GM23338 (cell line): ENCODE measurements at regions not wholly inside any gene's neighbourhood (a gene's known extent, or its start where the extent isn't known, plus 50 kb on each side); places are given as distances from the start of the nearest gene placed in this dataset.

Experiments used
- ATAC-seq: fragments of 200-7000 bp; cut with Tn5 transposase; 3 replicates; pipeline ENCODE4 v1.9.1; 2020
- DNase-seq: peaks from one replicate; pipeline ENCODE4 v3.0.0-alpha.2; 2015; ENCODE audit warnings: low spot score
- H2AFZ ChIP-seq: fragments of 200-600 bp; sonication (generic); 2 replicates; pipeline ENCODE4 v1.8.0; 2016; ENCODE audit warnings: antibody characterized with exemption, mild to moderate bottlenecking, moderate library complexity
- H3F3A ChIP-seq: fragments of 200-600 bp; sonication (generic); replicated peaks from 2 replicates; pipeline ENCODE4 v1.8.0; 2017; ENCODE audit warnings: antibody characterized with exemption, mixed run types, low read depth
- H3K27ac ChIP-seq: fragments of 200-600 bp; sonication (generic); 2 replicates; pipeline ENCODE4 v1.6.1; 2016; ENCODE audit warnings: low read depth
- H3K27me3 ChIP-seq: fragments of 200-600 bp; sonication (generic); 2 replicates; pipeline ENCODE4 v1.8.0; 2016; ENCODE audit warnings: mild to moderate bottlenecking, mixed run types, moderate library complexity; ENCODE audit not compliant: insufficient read depth
- H3K36me3 ChIP-seq: fragments of 200-600 bp; sonication (generic); 2 replicates; pipeline ENCODE4 v1.8.0; 2016; ENCODE audit warnings: mild to moderate bottlenecking; ENCODE audit not compliant: insufficient read depth
- H3K4me1 ChIP-seq: fragments of 200-600 bp; sonication (generic); 2 replicates; pipeline ENCODE4 v1.8.0; 2016; ENCODE audit warnings: mild to moderate bottlenecking, moderate library complexity; ENCODE audit not compliant: insufficient read depth
- H3K4me2 ChIP-seq: fragments of 200-600 bp; sonication (generic); 2 replicates; pipeline ENCODE4 v1.7.1; 2017; ENCODE audit warnings: mixed run types
- H3K4me3 ChIP-seq: fragments of 200-600 bp; sonication (generic); 2 replicates; pipeline ENCODE4 v1.6.1; 2016; ENCODE audit warnings: mixed run types
- H3K79me2 ChIP-seq: fragments of 200-600 bp; sonication (generic); replicated peaks from 2 replicates; pipeline ENCODE4 v1.8.0; 2017; ENCODE audit warnings: mild to moderate bottlenecking; ENCODE audit not compliant: insufficient read depth
- H3K9me2 ChIP-seq: fragments of 200-600 bp; sonication (generic); 2 replicates; pipeline ENCODE4 v1.8.0; 2017; ENCODE audit not compliant: insufficient read depth
- H4K20me1 ChIP-seq: fragments of 200-600 bp; sonication (generic); replicated peaks from 2 replicates; pipeline ENCODE4 v1.8.0; 2017; ENCODE audit warnings: mild to moderate bottlenecking; ENCODE audit not compliant: insufficient read depth
- H3K27ac Mint-ChIP-seq: 2 replicates; pipeline ENCODE4 v1.8.0; 2020; ENCODE audit warnings: inconsistent platforms, mild to moderate bottlenecking, moderate library complexity, mixed read lengths
- H3K27me3 Mint-ChIP-seq: 3 replicates; pipeline ENCODE4 v1.8.0; 2022; ENCODE audit warnings: low read depth, mild to moderate bottlenecking, moderate library complexity, mixed read lengths, inconsistent platforms; ENCODE audit not compliant: insufficient read depth, poor library complexity
- H3K36me3 Mint-ChIP-seq: 3 replicates; pipeline ENCODE4 v1.8.0; 2021; ENCODE audit warnings: low read depth, mild to moderate bottlenecking, inconsistent platforms, moderate library complexity, mixed read lengths
- H3K4me1 Mint-ChIP-seq: 3 replicates; pipeline ENCODE4 v1.8.0; 2020; ENCODE audit warnings: mild to moderate bottlenecking, inconsistent platforms, mixed read lengths
- H3K4me3 Mint-ChIP-seq: 3 replicates; pipeline ENCODE4 v1.8.0; 2021; ENCODE audit warnings: moderate library complexity, mild to moderate bottlenecking, inconsistent platforms, mixed read lengths
- H3K9me3 Mint-ChIP-seq: 3 replicates; pipeline ENCODE4 v1.8.0; 2020; ENCODE audit warnings: moderate library complexity, mild to moderate bottlenecking, inconsistent platforms, mixed read lengths
- CREB1 ChIP-seq: fragments of 250-450 bp; sonication (Bioruptor Pico); IDR thresholded peaks from 2 replicates; pipeline ENCODE4 v1.5.0; 2020; ENCODE audit warnings: low read depth, mild to moderate bottlenecking, moderate library complexity
- EZH2 ChIP-seq: fragments of 200-600 bp; sonication (generic); IDR thresholded peaks from one replicate; pipeline ENCODE4 v1.8.0; 2017; ENCODE audit warnings: antibody characterized with exemption, mild to moderate bottlenecking, low read depth; ENCODE audit not compliant: unreplicated experiment
- EZH2phosphoT487 ChIP-seq: fragments of 200-600 bp; sonication (generic); IDR thresholded peaks from one replicate; pipeline ENCODE4 v1.8.1; 2018; ENCODE audit warnings: antibody characterized with exemption; ENCODE audit not compliant: unreplicated experiment
- JUNB ChIP-seq: IDR thresholded peaks from one replicate; pipeline ENCODE4 v1.6.1; 2016; ENCODE audit warnings: antibody characterized with exemption; ENCODE audit not compliant: unreplicated experiment
- NANOG ChIP-seq: IDR thresholded peaks from 2 replicates; pipeline ENCODE4 v1.6.1; 2016; ENCODE audit warnings: antibody characterized with exemption, borderline replicate concordance
- POLR2AphosphoS5 ChIP-seq: IDR thresholded peaks from 2 replicates; pipeline ENCODE4 v1.6.1; 2016; ENCODE audit warnings: antibody characterized with exemption, low read depth
- STAT1 ChIP-seq: IDR thresholded peaks from one replicate; pipeline ENCODE4 v1.6.1; 2016; ENCODE audit warnings: antibody characterized with exemption; ENCODE audit not compliant: unreplicated experiment
- ZNF114 ChIP-seq: fragments of 250-450 bp; sonication (Bioruptor Pico); IDR thresholded peaks from 2 replicates; pipeline ENCODE4 v1.5.0; 2020; ENCODE audit warnings: mild to moderate bottlenecking, moderate library complexity
- ZNF331 ChIP-seq: fragments of 250-450 bp; sonication (Bioruptor Pico); IDR thresholded peaks from 2 replicates; pipeline ENCODE4 v1.5.0; 2020; ENCODE audit warnings: low read depth, mild to moderate bottlenecking, moderate library complexity
- TF ChIP-seq, protein P1 (sequence below): IDR thresholded peaks from one replicate; pipeline ENCODE4 v1.6.1; 2018; ENCODE audit warnings: antibody characterized with exemption; ENCODE audit not compliant: unreplicated experiment
- TF ChIP-seq, protein P2 (sequence below), 2 experiments: fragments of 200-600 bp in 1 of 2; sonication (generic) in 1 of 2; conservative IDR thresholded peaks; 2 replicates each; pipeline versions ENCODE4 v1.5.1 to v1.6.1; 2016 to 2017; ENCODE audit warnings: antibody characterized with exemption in 2 of 2, low read depth in 2 of 2, mild to moderate bottlenecking in 2 of 2, moderate library complexity in 1 of 2
- TF ChIP-seq, protein P3 (sequence below): fragments of 250-450 bp; sonication (Bioruptor Pico); IDR thresholded peaks from 2 replicates; pipeline ENCODE4 v1.5.0; 2020; ENCODE audit warnings: mild to moderate bottlenecking, moderate library complexity
- TF ChIP-seq, protein P4 (sequence below): IDR thresholded peaks from 2 replicates; pipeline ENCODE4 v1.6.1; 2016; ENCODE audit warnings: antibody characterized with exemption

DNA sequence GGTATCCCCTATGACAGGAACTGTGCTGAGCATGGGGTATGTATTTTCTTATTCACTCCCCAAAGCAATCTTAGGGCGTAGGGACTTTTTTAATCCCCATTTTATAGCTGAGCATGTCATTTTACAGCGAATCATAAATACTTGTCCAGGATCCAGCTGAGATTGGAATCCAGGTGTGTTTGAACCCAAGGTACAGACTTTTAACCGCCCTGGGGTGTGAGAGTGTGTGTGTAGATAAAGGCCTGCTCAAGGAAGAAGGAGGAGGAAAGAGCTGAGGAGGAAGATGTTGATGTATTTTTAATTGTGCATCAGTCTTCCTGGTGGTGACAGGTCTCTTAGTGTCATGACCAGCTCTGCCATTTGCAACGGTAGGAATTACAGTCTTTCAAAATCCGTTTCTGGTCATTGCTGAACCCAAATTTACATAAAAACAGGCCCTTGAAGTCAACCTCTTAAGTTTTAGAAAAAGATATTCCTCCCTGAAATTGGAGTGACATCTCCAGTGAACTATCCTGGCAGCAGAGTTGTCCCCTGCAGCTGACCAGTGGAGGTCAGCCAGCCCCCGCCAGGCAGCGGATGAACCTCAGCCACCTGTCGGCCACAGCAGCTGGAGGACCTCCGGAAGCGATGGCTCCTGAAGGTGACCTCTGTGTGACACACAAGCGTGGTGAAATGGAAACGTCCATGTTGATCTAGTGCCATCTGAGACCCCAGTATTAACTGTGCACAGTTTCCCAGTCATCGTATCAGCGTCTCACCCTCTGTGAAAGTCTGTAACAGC is 92.8 kb upstream of the MITF start:
- Histone ChIP-seq H3K79me2 (no peaks in the 10 kb centered on the region), H2AFZ (no peak overlapping the region), H3K4me1 (peaks cover 5% of the 10 kb centered on the region; the same call in 1 of the 2 replicates), H3K36me3 (no peaks in the 10 kb centered on the region), H4K20me1 (no peaks in the 10 kb centered on the region), H3F3A (no peaks in the 10 kb centered on the region), H3K27me3 (no peaks in the 10 kb centered on the region), H3K9me2 (no peaks in the 10 kb centered on the region), H3K4me3 (no peak overlapping the region), H3K4me2 (no peak overlapping the region), H3K27ac (no peak overlapping the region)
- TF ChIP-seq STAT1 (no peak), EZH2phosphoT487 (no peak), POLR2AphosphoS5 (no peak), EZH2 (no peak), ZNF114 (no peak), JUNB (no peak), NANOG (no peak), ZNF331 (CRISPR knock-in tag) (no peak), CREB1 (CRISPR knock-in tag) (no peak)
- TF ChIP-seq, protein P1, sequence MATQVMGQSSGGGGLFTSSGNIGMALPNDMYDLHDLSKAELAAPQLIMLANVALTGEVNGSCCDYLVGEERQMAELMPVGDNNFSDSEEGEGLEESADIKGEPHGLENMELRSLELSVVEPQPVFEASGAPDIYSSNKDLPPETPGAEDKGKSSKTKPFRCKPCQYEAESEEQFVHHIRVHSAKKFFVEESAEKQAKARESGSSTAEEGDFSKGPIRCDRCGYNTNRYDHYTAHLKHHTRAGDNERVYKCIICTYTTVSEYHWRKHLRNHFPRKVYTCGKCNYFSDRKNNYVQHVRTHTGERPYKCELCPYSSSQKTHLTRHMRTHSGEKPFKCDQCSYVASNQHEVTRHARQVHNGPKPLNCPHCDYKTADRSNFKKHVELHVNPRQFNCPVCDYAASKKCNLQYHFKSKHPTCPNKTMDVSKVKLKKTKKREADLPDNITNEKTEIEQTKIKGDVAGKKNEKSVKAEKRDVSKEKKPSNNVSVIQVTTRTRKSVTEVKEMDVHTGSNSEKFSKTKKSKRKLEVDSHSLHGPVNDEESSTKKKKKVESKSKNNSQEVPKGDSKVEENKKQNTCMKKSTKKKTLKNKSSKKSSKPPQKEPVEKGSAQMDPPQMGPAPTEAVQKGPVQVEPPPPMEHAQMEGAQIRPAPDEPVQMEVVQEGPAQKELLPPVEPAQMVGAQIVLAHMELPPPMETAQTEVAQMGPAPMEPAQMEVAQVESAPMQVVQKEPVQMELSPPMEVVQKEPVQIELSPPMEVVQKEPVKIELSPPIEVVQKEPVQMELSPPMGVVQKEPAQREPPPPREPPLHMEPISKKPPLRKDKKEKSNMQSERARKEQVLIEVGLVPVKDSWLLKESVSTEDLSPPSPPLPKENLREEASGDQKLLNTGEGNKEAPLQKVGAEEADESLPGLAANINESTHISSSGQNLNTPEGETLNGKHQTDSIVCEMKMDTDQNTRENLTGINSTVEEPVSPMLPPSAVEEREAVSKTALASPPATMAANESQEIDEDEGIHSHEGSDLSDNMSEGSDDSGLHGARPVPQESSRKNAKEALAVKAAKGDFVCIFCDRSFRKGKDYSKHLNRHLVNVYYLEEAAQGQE, result no peak
- TF ChIP-seq, protein P2, sequence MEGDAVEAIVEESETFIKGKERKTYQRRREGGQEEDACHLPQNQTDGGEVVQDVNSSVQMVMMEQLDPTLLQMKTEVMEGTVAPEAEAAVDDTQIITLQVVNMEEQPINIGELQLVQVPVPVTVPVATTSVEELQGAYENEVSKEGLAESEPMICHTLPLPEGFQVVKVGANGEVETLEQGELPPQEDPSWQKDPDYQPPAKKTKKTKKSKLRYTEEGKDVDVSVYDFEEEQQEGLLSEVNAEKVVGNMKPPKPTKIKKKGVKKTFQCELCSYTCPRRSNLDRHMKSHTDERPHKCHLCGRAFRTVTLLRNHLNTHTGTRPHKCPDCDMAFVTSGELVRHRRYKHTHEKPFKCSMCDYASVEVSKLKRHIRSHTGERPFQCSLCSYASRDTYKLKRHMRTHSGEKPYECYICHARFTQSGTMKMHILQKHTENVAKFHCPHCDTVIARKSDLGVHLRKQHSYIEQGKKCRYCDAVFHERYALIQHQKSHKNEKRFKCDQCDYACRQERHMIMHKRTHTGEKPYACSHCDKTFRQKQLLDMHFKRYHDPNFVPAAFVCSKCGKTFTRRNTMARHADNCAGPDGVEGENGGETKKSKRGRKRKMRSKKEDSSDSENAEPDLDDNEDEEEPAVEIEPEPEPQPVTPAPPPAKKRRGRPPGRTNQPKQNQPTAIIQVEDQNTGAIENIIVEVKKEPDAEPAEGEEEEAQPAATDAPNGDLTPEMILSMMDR (conservative IDR thresholded peaks at IDR 0.05; ENCODE audit: low read depth in 2 of 2), result no peak
- TF ChIP-seq, protein P3, sequence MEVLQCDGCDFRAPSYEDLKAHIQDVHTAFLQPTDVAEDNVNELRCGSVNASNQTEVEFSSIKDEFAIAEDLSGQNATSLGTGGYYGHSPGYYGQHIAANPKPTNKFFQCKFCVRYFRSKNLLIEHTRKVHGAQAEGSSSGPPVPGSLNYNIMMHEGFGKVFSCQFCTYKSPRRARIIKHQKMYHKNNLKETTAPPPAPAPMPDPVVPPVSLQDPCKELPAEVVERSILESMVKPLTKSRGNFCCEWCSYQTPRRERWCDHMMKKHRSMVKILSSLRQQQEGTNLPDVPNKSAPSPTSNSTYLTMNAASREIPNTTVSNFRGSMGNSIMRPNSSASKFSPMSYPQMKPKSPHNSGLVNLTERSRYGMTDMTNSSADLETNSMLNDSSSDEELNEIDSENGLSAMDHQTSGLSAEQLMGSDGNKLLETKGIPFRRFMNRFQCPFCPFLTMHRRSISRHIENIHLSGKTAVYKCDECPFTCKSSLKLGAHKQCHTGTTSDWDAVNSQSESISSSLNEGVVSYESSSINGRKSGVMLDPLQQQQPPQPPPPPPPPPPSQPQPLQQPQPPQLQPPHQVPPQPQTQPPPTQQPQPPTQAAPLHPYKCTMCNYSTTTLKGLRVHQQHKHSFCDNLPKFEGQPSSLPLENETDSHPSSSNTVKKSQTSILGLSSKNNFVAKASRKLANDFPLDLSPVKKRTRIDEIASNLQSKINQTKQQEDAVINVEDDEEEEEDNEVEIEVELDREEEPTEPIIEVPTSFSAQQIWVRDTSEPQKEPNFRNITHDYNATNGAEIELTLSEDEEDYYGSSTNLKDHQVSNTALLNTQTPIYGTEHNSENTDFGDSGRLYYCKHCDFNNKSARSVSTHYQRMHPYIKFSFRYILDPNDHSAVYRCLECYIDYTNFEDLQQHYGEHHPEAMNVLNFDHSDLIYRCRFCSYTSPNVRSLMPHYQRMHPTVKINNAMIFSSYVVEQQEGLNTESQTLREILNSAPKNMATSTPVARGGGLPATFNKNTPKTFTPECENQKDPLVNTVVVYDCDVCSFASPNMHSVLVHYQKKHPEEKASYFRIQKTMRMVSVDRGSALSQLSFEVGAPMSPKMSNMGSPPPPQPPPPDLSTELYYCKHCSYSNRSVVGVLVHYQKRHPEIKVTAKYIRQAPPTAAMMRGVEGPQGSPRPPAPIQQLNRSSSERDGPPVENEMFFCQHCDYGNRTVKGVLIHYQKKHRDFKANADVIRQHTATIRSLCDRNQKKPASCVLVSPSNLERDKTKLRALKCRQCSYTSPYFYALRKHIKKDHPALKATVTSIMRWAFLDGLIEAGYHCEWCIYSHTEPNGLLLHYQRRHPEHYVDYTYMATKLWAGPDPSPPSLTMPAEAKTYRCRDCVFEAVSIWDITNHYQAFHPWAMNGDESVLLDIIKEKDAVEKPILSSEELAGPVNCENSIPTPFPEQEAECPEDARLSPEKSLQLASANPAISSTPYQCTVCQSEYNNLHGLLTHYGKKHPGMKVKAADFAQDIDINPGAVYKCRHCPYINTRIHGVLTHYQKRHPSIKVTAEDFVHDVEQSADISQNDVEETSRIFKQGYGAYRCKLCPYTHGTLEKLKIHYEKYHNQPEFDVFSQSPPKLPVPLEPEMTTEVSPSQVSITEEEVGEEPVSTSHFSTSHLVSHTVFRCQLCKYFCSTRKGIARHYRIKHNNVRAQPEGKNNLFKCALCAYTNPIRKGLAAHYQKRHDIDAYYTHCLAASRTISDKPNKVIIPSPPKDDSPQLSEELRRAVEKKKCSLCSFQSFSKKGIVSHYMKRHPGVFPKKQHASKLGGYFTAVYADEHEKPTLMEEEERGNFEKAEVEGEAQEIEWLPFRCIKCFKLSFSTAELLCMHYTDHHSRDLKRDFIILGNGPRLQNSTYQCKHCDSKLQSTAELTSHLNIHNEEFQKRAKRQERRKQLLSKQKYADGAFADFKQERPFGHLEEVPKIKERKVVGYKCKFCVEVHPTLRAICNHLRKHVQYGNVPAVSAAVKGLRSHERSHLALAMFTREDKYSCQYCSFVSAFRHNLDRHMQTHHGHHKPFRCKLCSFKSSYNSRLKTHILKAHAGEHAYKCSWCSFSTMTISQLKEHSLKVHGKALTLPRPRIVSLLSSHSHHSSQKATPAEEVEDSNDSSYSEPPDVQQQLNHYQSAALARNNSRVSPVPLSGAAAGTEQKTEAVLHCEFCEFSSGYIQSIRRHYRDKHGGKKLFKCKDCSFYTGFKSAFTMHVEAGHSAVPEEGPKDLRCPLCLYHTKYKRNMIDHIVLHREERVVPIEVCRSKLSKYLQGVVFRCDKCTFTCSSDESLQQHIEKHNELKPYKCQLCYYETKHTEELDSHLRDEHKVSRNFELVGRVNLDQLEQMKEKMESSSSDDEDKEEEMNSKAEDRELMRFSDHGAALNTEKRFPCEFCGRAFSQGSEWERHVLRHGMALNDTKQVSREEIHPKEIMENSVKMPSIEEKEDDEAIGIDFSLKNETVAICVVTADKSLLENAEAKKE (CRISPR knock-in tag), result no peak
- TF ChIP-seq, protein P4, sequence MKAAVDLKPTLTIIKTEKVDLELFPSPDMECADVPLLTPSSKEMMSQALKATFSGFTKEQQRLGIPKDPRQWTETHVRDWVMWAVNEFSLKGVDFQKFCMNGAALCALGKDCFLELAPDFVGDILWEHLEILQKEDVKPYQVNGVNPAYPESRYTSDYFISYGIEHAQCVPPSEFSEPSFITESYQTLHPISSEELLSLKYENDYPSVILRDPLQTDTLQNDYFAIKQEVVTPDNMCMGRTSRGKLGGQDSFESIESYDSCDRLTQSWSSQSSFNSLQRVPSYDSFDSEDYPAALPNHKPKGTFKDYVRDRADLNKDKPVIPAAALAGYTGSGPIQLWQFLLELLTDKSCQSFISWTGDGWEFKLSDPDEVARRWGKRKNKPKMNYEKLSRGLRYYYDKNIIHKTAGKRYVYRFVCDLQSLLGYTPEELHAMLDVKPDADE, result no peak
- Mint-ChIP-seq H3K9me3 (no peaks in the 10 kb centered on the region), H3K4me1 (peaks cover 5% of the 10 kb centered on the region; the same call in 1 of the 3 replicates), H3K4me3 (no peak overlapping the region), H3K36me3 (no peaks in the 10 kb centered on the region), H3K27me3 (peaks cover 1% of the 10 kb centered on the region), H3K27ac (no peak overlapping the region)
- no peak for ATAC-seq
- no peak for DNase-seq
